ENCODE measurements at regions not wholly inside any gene's neighbourhood (a gene's known extent, or its start where the extent isn't known, plus 50 kb on each side); places are given as distances from the start of the nearest gene placed in this dataset.
A peak's percentile ranks its signal among the peaks of the same experiment; 100 is the strongest.

DNA sequence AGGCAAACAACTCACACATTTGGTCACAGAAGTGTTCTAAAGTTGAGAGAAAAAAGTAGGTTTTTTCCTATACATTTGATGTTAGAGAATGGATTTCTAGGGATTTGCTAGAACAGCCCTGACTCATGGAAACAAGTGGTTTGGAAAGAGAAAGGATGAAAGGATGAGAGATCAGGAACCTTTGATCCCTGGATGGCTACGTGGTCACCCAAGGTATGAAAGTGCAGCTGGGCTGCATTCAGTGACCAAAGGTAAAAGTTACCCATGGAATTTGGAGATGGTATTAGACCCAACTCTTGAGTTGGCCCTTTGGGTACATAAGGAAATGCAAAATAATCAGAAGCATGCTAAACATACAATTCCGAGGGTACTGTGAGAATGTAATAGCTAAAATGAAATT is 61.3 kb upstream of the SPIN1 start:
- no peak for DNase-seq

- DNase-seq, result no peak
Measured at GRCh38 chr9:88326015-88326414, 62.2 kb upstream of the SPIN1 start.

- peak in 1 of 2 experiments; percentile 43 for DNase-seq
Measured at GRCh38 chr9:88322906-88323566, 65.2 kb upstream of the SPIN1 start.

GRCh38 chr9:88321764-88322163 is 66.5 kb upstream of the SPIN1 start:
- no peak for DNase-seq

DNA sequence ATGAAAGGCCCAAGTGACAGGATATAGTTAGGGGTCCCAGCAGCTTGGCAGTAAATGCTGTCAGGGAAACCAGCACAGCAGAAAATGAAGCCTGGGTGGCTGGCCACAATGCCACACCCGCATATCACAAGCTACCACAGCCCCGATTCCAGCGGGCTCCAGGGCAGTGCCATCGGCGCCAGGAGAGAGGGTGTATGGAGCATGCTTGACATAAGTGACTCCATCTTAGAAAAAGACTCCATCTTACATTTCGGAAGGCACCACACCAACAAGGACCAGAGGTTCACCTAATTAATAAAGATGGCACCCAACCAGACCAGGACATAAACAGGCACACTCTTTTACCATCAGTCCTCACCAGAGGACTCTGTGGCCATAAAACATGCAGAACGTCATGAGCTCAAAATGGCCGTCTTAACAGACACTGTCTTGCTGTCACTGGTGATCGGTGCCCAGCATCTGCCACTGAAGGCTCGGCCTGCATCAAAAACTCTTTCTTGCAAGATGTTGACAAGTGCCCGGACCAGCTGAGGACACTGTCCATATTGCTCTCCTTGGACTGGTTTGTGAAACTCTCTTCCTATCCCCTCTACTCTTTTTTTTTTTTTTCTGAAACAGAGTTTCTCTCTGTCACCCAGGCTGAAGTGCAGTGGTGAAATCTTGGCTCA is 67.4 kb upstream of the SPIN1 start:
- no peak for DNase-seq

DNA sequence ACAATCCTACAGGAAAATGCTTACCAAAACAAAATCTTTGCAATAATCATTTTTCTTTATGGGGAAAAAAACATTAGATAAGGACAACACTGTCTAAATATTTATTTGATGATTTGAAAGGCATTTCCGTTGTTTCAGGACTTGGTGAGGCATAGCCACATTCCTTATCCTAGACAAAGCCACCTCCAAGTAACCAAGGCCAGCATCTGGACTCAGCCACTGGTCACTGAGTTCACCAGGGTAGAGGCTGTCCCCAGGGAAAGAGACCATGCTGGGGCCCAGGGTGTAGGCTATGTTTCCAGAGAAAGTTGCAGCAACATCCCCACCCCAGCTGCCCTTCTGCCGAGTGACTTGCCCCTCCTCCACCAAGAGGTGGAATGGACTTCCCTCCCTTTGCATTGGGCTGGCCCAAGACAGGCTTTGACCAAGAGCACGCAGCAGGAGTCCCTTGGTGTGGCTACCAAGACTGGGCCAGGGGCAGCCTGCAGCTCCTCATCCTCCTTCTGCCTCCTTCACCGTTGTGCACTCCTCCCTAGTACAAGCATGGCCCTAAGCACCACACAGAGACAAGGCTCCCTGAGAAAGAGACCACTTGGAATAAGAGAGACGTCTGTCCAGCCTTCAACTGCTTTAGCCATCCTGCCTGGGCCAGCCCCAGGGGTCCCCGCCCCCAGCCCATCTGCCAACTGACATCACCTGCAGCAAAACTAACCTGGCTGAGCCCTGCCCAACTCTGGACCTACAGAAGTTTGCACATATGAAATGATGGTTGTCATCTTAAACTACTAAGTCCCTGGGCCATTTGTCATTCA is 68.1 kb upstream of the SPIN1 start:
- no peak for DNase-seq

GRCh38 chr9:88313364-88314220 is 74.7 kb upstream of the SPIN1 start:
- DNase-seq, result peak; percentile 57 to 80

- DNase-seq, result no peak
Measured at GRCh38 chr9:88312517-88313103, 75.6 kb upstream of the SPIN1 start.

- no peak for DNase-seq
Measured at GRCh38 chr9:88312045-88312444, 76.2 kb upstream of the SPIN1 start.

DNA sequence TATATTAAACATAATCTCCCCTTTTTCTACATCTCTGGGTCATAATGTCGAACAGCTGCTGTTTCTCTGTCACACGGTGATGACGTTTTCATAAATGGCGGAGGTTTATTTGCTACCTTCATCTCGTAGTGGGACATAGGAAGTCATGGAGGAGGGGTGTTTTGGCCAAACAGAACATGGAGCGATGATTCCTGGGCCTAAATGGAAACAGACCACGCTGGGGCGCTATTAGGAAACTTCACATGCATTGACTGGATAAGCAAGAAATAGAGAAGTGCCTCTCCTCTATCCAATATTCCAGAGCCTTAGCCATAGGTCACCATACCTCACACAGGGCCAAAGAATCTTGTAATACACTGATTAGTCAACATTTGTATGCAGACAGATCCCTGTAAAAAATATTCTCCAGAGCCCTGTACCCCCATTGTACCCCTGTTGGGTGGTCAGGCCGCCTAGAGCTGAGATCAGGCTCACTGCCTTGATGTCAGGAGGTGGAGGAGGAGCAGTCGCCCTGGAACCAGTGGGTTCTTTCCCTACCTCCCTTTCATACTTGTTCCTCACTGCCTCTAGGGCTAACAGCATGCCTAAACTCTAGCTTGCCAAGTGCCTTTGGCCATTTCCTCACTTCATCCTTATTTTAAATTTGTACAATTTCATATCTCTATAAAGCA is 77.8 kb upstream of the SPIN1 start:
- DNase-seq, result no peak

DNA sequence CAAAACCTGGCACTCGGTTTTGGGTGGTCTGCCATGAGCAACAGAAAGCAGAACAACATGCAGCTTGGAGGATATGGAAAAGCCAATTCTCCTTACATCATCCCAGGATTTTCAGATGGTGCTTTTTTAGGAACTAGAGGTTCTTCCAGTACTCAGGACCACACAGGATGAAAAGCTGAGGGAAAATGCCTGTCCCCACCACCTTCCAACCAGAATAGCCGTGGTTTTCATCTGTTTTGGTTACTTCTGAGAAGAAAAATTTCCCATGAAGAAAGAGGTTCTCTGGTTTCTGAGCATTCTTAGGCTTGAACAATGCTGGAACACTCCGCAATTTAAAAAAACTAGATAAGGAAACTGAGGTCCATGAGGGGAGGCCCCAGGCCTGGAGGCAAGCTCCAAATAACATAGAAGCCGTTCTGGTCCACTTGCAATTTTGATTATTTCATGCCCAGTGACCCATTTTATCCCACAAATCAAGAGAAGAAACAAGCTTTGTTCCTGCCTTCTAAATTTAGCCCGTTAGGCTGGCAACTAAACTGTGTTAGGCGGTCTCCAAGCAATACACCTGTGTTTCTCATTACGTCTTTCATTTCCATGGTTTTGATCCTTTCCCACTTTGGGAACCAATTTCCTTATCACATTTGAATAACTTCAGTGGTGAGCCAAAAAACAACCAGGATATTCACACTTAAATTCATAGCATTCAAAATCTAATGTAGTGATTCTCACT is 79.2 kb upstream of the SPIN1 start:
- DNase-seq, result no peak

DNA sequence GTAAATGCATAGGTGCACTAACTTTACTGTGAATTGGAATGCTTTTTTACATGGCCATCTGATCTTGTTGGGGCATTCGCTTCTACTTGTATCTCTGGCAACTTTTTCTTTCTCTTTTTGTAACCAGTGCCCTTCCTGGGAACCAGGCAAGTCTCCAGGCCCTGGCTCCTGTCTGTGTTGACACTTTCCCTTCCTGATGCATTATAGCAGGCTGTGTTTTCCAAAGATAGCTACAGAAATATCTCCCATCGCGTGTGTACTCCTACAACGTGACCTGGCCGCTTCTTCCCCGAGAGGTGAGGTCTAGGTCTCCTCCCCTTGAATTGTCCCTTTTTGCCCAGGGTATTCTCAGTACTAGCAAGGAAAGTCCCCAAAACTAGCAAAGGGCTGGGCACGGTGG is 81.1 kb upstream of the SPIN1 start:
- DNase-seq, result no peak

GRCh38 chr9:88303721-88304451 is 84.4 kb upstream of the SPIN1 start:
- DNase-seq, result peak; percentile 20 to 28

- DNase-seq, result no peak
Measured at GRCh38 chr9:88302579-88303324, 85.5 kb upstream of the SPIN1 start.

- no peak for DNase-seq
Measured at GRCh38 chr9:88300556-88300955, 87.7 kb upstream of the SPIN1 start.

- no peak for DNase-seq
Measured at GRCh38 chr9:88291856-88292255, 96.4 kb upstream of the SPIN1 start.

- DNase-seq, result no peak
Measured at GRCh38 chr9:88291056-88291455, 97.2 kb upstream of the SPIN1 start.

- no peak for DNase-seq
Measured at GRCh38 chr9:88289532-88289931, 98.7 kb upstream of the SPIN1 start.

GRCh38 chr9:88287972-88288371 is 100.3 kb upstream of the SPIN1 start:
- no peak for DNase-seq
